ENCODE measurements at regions not wholly inside any gene's neighbourhood (a gene's known extent, or its start where the extent isn't known, plus 50 kb on each side); places are given as distances from the start of the nearest gene placed in this dataset.

DNA sequence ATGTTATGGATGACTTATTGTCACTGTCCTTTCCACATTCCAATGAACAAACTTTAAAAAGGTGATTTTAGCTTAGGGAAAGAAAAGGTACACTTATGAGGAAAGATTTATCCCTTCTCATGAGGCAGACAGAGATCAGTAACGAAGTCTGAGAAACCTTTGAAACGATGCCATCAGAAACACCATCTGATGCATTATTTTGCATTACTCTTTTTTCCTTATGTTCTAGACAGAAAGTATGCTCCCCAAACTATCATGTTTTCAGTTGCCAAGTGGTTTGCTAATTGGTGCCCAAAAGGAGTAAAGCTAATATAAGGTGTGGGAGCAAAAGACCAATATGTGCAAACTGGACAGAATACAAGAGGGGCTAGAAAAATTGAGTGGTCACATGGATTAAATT is 397.7 kb upstream of the RIOK2 start:
- TF ChIP-seq GATA2 (IDR thresholded peaks at IDR 0.05; ENCODE audit: low read depth, low read length) (no peak), GATA3 (IDR thresholded peaks at IDR 0.05; ENCODE audit: low read depth, low read length) (no peak)

Measured in SH-SY5Y (cell line).